Stimulated activated naive B cell treated with anti-CD40 and anti-IgM and Interleukin-4, amounts not matched to agents 10 μg/mL and 1 μg/mL and 100 μg/mL, for 72 hours (primary cell): ENCODE measurements at regions not wholly inside any gene's neighbourhood (a gene's known extent, or its start where the extent isn't known, plus 50 kb on each side); places are given as distances from the start of the nearest gene placed in this dataset.

Source experiments
- ATAC-seq, 2 donors: fragments of 150-1000 bp; cut with Tn5 transposase; replicated peaks; 2 replicates each; pipeline ENCODE4 v1.10.0; 2021; ENCODE audit warnings: moderate library complexity in 1 of 2
- DNase-seq: peaks from one replicate; pipeline ENCODE4 v3.0.0; 2021
- H3K27ac Mint-ChIP-seq: one replicate; pipeline ENCODE4 v1.8.0; 2022; ENCODE audit warnings: mild to moderate bottlenecking, mixed read lengths
- H3K27me3 Mint-ChIP-seq, 2 donors: one replicate each; pipeline ENCODE4 v1.8.0; 2022; ENCODE audit warnings: mixed read lengths in 2 of 2
- H3K36me3 Mint-ChIP-seq, 2 donors: one replicate each; pipeline ENCODE4 v1.8.0; 2022; ENCODE audit warnings: mixed read lengths in 2 of 2, mild to moderate bottlenecking in 1 of 2
- H3K4me1 Mint-ChIP-seq, 2 donors: one replicate each; pipeline ENCODE4 v1.8.0; 2022; ENCODE audit warnings: mixed read lengths in 2 of 2, mild to moderate bottlenecking in 1 of 2
- H3K4me3 Mint-ChIP-seq, 2 donors: one replicate each; pipeline ENCODE4 v1.8.0; 2022; ENCODE audit warnings: mild to moderate bottlenecking in 2 of 2, mixed read lengths in 2 of 2, moderate library complexity in 1 of 2
- H3K9me3 Mint-ChIP-seq, 2 donors: one replicate each; pipeline ENCODE4 v1.8.0; 2022; ENCODE audit warnings: mixed read lengths in 2 of 2, mild to moderate bottlenecking in 1 of 2

DNA sequence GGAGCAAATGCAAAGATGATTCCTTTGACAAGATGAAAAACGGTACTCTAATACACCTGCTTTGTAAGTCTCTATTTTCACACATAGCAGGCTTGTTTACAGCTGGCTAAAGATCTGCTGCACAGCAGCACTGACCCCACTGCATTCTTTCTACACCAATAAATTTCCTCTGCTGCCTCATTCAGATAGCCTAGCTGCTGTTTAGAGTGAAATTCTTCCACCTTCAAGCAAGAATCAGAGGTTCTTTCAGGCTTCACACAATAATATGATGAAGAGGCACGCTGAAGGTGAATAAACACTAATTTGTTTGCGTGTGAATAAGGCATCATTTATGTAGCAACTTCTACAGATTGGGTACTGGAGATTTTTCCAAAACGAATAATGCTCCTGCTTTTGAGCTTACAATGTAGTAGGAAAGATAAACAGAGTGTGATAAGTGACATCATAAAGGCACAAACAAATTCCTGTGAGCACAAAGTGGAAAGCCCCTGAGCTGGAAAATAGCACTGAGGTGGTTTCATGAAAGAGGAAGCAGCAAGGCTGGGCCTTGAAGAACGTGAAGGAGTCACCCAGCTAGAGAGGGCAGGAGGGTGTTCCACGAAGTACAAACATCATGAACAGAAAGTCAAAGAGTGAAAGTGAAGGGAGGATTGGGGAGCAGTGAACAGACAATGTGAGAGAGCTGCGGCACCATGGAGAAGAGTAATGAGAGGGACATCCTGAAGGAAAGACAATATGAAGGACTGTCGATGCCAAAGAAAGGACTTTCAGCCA, 543.4 kb downstream of the CD83 start:
- peak; percentile 72 for DNase-seq
- Mint-ChIP-seq H3K4me1 (peaks cover 24 to 31% of the 10 kb centered on the region in 2 donors), H3K4me3 (no peak overlapping the region)

DNA sequence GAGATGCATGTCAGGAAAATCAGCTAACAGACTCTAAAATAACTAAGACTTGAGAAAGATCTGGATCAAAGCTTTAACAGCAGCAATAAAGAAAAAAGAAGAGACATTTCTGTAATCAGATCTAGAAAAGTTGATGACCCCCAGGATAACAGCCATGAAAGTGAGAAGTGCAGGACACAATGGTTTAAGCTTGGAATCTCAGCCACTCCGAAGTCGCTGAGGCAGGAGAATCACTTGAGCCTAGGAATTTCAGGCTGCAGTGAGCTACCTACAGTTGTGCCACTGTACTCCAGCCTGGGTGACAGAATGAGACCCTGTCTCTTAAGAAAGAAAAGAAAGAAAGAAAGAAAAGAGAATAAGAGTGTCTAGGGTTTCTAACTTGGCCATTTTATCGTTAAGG, 544.1 kb downstream of the CD83 start:
- Mint-ChIP-seq H3K4me3 (no peak overlapping the region), H3K9me3 (no peaks in the 10 kb centered on the region), H3K27me3 (no peaks in the 10 kb centered on the region), H3K4me1 (peaks cover 31 to 35% of the 10 kb centered on the region in 2 donors), H3K36me3 (no peaks in the 10 kb centered on the region), H3K27ac (no peak overlapping the region)
- ATAC-seq, result no peak
- DNase-seq, result no peak

More for the DNA sequence above, 543.4 kb downstream of the CD83 start:
- Mint-ChIP-seq H3K27me3 (no peaks in the 10 kb centered on the region), H3K9me3 (no peaks in the 10 kb centered on the region), H3K36me3 (no peaks in the 10 kb centered on the region), H3K27ac (no peak overlapping the region)
- ATAC-seq, result peak; percentile 78 to 81

DNA sequence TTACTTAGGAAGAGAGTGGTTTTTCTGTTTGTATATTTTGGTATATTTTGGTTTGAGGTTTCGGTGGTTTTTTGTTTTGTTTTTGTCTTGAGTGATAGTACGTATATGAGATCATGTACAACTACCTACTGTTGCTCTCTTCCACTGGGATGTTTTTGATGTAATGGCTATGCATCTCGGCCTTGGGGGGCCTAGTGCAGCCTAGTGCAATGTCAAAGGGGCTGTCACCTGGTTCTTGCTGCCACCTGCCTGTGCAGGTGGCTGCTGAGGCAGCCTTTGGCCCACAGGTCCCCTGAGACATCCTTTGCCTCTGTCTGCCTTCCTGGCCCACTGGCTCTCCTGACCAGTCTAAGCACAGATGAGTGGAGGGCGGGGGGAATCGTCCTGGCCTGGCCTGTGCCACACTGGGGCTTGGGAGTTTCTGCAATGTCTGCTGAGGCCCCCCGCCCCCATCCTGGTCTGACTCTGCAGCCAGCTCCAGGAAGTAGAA, 546.6 kb downstream of the CD83 start:
- no peaks in the 10 kb centered on the region for H3K9me3 Mint-ChIP-seq
- H3K4me3 Mint-ChIP-seq, result peak overlapping the region; percentile 43 to 61

DNA sequence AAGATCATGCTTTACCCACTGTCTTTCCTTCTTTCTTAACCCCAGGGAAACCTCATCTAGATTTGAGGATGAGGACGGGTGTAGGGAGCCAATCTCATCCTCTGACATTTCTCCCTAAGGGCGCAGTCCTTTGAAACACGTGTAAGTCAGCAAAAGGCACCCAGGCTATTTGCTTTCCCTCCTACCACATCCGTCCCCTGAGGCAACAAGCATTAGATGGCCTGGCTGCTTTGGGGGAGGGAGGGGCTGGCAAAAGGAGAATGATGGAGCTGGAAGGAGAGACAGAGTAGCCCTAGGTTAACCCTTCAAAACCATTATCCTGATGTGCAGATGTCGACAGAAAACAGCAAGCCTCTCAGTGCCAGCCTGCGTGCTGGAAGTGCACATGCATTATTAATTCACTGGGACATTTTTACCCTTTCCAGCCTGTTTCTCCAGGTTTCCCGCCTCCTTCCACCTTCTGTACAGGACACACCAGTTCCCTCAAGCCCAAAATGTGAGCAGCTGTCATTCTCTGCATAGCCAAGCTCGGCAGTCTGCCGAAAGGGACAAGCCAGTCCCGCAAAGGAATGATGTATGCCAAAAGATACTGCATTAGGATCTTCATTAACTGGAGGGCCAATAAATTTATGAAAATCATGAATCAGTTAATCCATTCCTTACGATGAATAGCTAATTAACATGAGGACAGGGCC, 547.2 kb downstream of the CD83 start:
- ATAC-seq (no peak), DNase-seq (no peak)
- Mint-ChIP-seq H3K27me3 (no peaks in the 10 kb centered on the region), H3K4me3 (peak overlapping the region; percentile 43 to 61), H3K4me1 (peaks cover 19 to 35% of the 10 kb centered on the region in 2 donors), H3K27ac (peak overlapping the region; percentile 89), H3K36me3 (no peaks in the 10 kb centered on the region), H3K9me3 (no peaks in the 10 kb centered on the region)

More for the DNA sequence above, 546.6 kb downstream of the CD83 start:
- peaks cover 22 to 31% of the 10 kb centered on the region in 2 donors for H3K4me1 Mint-ChIP-seq
- H3K36me3 Mint-ChIP-seq, result no peaks in the 10 kb centered on the region
- peak overlapping the region; percentile 89 for H3K27ac Mint-ChIP-seq
- ATAC-seq (peak; percentile 36 to 50), DNase-seq (peak; percentile 28)
- H3K27me3 Mint-ChIP-seq, result no peaks in the 10 kb centered on the region

DNA sequence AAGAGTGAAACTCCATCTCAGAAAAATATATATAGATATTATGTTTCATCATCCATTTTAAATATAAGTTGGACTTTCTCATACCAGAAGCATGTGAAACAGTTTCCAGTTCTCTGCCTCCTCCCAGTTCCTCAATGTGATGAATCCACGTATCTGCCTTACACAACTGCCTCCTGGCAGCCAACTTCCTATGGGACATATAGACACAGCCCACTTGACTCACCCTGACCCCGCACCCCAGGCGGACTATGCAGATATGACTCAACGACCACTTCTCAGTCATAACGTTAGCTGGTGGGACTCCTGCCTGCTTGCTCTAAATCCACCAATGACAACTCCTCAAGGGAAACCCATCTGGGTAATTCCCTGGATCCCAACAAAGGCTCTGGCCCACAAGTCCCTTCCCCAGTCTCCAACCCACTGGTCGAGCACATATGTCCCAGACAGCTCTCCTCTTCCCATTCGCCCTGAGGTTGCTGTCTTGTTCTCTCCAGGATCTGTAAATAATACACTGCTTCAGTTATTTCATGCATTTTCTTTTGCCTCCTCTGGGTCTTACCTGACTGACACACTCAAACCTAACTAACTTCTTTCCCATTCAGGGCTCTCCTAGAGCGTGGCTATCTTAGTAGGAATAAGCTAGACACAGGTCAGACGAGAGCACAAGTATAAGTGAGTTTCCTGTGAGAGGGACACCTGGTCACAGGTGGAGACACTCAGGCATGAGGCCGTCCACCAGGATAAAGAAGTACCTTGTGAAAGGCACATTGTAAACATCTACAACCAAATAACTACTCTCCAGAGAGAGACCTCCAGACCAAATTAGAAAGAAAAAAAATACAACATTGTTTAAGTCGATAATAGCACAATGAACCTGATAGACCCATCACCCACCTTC, 548.5 kb downstream of the CD83 start:
- ATAC-seq (peak; percentile 81 to 88), DNase-seq (peak; percentile 70)
- Mint-ChIP-seq H3K4me1 (peaks cover 25 to 47% of the 10 kb centered on the region in 2 donors), H3K27me3 (no peaks in the 10 kb centered on the region), H3K4me3 (peak overlapping the region in 1 of 2 donors; percentile 4), H3K9me3 (peaks cover 0 to 2% of the 10 kb centered on the region in 2 donors), H3K36me3 (peaks cover 0 to 1% of the 10 kb centered on the region in 2 donors), H3K27ac (peak overlapping the region; percentile 62)

DNA sequence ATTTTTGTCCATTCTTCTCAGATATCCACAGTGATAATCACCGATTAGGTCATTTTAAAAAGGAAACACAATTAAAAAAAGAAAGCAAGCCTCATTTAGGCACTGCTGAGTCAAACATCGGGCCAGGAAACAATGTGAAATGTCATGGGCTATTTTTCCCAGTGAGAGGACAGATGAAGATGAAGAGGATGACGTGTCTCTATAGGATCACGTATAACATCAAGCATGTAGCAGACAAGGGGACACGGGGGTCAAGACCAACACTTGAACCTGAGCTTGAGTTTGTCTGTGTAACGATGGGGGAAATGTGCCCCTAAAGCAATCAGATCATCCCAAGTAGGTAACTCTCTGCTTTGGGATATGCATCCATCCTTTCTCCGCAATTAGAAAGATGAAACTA, 553.2 kb downstream of the CD83 start:
- H3K9me3 Mint-ChIP-seq, result peaks cover 0 to 2% of the 10 kb centered on the region in 2 donors
- DNase-seq (no peak), ATAC-seq (no peak)
- H3K36me3 Mint-ChIP-seq, result peaks cover 0 to 1% of the 10 kb centered on the region in 2 donors
- no peak overlapping the region for H3K27ac Mint-ChIP-seq
- H3K4me1 Mint-ChIP-seq, result peaks cover 29 to 67% of the 10 kb centered on the region in 2 donors
- no peak overlapping the region for H3K4me3 Mint-ChIP-seq
- H3K27me3 Mint-ChIP-seq, result no peaks in the 10 kb centered on the region

DNA sequence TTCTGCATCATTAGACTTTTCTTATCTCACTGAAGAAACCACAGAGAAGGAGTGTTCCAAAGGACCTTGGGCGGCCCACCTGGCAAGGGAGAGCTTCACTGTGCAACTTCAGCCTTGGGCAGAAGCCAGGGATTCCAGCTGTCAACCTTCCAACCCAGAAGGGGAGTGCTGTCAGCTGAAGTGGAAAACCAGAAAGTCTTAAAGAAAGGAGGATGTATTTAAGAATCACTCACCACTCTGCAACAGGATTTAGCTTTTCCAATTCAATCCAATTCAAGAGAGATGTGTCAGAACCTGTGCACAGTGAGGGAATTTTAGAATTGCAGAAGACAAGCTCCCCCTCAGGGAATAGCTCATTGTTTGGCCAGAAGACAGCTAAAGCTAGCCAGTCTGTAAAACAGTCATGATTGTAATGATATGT, 553.7 kb downstream of the CD83 start:
- no peak overlapping the region for H3K27ac Mint-ChIP-seq
- ATAC-seq (no peak), DNase-seq (no peak)
- H3K4me3 Mint-ChIP-seq, result no peak overlapping the region
- H3K27me3 Mint-ChIP-seq, result no peaks in the 10 kb centered on the region
- peaks cover 27 to 63% of the 10 kb centered on the region in 2 donors for H3K4me1 Mint-ChIP-seq
- peaks cover 0 to 1% of the 10 kb centered on the region in 2 donors for H3K36me3 Mint-ChIP-seq
- peaks cover 0 to 2% of the 10 kb centered on the region in 2 donors for H3K9me3 Mint-ChIP-seq

DNA sequence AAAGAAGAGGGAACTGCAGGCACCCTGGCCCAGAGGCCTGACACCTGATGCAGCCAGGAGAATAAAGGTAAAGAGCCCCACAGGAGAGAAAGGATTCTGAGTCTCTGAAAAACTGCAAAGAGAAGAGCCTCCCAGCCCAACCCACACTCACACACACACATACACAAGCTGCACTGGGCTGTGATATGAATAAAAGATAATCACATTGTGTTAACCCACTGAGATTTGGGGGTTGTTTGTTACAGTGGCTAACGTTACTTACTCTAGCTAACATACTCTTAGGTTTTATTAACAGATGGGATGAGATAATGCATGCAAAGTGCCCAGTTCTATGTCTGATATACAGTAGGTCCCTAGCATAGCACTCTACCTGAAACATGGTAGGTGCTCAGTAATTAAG, 554.4 kb downstream of the CD83 start:
- ATAC-seq (no peak), DNase-seq (no peak)
- H3K36me3 Mint-ChIP-seq, result peaks cover 0 to 1% of the 10 kb centered on the region in 2 donors
- H3K4me3 Mint-ChIP-seq, result no peak overlapping the region
- no peak overlapping the region for H3K27ac Mint-ChIP-seq
- H3K4me1 Mint-ChIP-seq, result peaks cover 24 to 58% of the 10 kb centered on the region in 2 donors
- no peaks in the 10 kb centered on the region for H3K27me3 Mint-ChIP-seq
- H3K9me3 Mint-ChIP-seq, result peaks cover 0 to 2% of the 10 kb centered on the region in 2 donors

DNA sequence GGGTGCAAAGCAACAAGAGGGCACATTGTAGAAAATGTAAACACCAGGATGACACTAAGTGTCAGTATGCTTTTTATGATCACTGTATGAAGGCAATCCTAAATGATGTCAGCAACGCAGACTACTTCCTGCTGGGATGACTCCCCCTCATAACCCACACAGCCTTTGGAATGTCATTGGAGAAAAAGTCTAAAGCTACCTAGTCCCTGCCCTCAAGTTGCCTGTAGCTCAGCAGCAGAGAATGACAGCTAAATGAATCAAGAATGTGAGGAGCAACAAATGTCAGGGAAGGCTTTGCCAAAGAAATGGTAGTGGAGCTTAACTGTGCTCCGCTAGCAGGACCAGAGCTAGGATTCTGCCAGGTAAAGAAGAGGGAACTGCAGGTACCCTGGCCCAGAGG, 555.6 kb downstream of the CD83 start:
- no peaks in the 10 kb centered on the region for H3K27me3 Mint-ChIP-seq
- H3K9me3 Mint-ChIP-seq, result peaks cover 0 to 2% of the 10 kb centered on the region in 2 donors
- H3K4me3 Mint-ChIP-seq, result no peak overlapping the region
- no peak for DNase-seq
- peaks cover 24 to 58% of the 10 kb centered on the region in 2 donors for H3K4me1 Mint-ChIP-seq
- no peak for ATAC-seq
- H3K36me3 Mint-ChIP-seq, result peaks cover 0 to 4% of the 10 kb centered on the region in 2 donors
- no peak overlapping the region for H3K27ac Mint-ChIP-seq

DNA sequence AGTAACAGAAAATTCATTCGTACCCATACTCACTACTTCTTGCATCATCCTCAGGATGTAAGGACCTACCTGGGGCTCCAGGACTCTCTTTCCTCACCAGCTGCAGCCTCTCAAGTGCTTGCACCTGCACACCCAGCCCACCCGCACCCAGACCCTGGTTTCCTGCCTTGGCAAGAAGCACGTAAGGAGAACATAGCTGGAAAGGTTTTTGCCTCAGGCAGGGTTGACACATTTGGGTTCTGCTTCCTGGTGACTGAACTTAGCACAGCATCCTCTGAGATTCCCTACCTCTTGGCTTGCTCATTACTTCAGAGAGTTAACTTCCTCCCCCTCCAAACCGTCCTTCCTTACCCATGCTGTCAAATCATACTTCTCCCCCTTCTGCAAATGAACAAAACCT, 556.9 kb downstream of the CD83 start:
- no peak overlapping the region for H3K4me3 Mint-ChIP-seq
- H3K4me1 Mint-ChIP-seq, result peaks cover 24 to 57% of the 10 kb centered on the region in 2 donors
- no peaks in the 10 kb centered on the region for H3K27me3 Mint-ChIP-seq
- H3K9me3 Mint-ChIP-seq, result peaks cover 0 to 2% of the 10 kb centered on the region in 2 donors
- ATAC-seq (no peak), DNase-seq (no peak)
- H3K27ac Mint-ChIP-seq, result no peak overlapping the region
- H3K36me3 Mint-ChIP-seq, result peaks cover 0 to 4% of the 10 kb centered on the region in 2 donors

DNA sequence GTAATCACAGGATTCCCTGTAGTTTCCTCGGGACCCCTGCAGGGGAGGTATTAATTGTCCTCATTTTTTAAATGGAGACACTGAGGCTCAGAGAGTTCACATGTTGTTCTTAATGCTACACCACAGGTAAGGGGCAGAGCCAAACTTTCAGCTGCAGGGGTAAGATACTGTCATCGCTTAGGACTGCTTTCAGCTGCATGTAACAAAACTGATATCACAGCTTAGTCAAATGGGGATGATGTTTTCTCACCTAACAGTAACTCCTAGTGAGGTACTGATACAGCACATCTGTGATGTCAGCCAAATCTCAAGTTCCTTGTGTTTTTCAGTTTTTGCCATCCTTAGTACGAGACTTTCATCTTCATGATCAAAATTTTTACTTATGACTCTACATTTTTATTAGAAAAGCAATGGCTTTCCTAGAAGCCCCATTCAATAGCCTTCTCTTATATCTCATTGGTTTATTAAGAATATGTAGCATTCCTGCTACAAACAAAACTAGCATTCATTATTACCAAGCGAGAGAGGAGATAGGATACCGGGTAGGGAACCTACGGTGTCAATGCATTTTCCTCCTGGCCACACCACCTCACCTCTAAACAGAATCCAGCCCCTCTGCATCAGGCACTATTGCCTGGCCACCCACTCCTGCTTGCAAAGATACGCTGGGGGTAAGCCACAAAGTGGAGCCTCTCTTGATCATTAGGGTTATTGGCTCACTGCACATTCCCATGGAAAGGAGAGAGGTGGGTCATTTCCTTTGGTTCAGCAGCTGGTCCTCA, 557.5 kb downstream of the CD83 start:
- no peak for DNase-seq
- Mint-ChIP-seq H3K27ac (no peak overlapping the region), H3K4me3 (no peak overlapping the region), H3K9me3 (peaks cover 0 to 1% of the 10 kb centered on the region in 2 donors), H3K27me3 (no peaks in the 10 kb centered on the region), H3K4me1 (peaks cover 24 to 51% of the 10 kb centered on the region in 2 donors), H3K36me3 (peaks cover 0 to 3% of the 10 kb centered on the region in 2 donors)
- no peak for ATAC-seq

DNA sequence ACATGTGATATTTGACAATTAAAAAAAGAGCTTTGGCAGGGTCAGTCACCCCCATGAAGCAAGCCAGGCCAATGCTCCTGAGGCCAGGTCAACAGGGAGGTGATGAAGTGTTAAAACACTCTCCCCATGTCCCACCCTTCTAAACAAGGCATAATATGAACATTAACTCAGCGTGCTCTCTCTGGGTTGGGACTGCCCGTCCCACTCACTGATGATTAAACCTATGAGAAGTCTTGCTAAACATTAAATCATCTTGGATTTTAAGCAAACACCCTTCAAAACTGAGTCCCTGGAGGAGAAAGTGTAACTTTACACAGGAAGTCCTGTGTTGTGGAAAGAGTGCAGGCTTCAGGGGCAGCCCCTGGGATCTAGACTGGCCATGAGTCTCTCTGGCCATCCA, 558.5 kb downstream of the CD83 start:
- peaks cover 18 to 42% of the 10 kb centered on the region in 2 donors for H3K4me1 Mint-ChIP-seq
- H3K27ac Mint-ChIP-seq, result no peak overlapping the region
- H3K36me3 Mint-ChIP-seq, result peaks cover 0 to 2% of the 10 kb centered on the region in 2 donors
- ATAC-seq (no peak), DNase-seq (no peak)
- no peaks in the 10 kb centered on the region for H3K27me3 Mint-ChIP-seq
- no peak overlapping the region for H3K4me3 Mint-ChIP-seq
- no peaks in the 10 kb centered on the region for H3K9me3 Mint-ChIP-seq

DNA sequence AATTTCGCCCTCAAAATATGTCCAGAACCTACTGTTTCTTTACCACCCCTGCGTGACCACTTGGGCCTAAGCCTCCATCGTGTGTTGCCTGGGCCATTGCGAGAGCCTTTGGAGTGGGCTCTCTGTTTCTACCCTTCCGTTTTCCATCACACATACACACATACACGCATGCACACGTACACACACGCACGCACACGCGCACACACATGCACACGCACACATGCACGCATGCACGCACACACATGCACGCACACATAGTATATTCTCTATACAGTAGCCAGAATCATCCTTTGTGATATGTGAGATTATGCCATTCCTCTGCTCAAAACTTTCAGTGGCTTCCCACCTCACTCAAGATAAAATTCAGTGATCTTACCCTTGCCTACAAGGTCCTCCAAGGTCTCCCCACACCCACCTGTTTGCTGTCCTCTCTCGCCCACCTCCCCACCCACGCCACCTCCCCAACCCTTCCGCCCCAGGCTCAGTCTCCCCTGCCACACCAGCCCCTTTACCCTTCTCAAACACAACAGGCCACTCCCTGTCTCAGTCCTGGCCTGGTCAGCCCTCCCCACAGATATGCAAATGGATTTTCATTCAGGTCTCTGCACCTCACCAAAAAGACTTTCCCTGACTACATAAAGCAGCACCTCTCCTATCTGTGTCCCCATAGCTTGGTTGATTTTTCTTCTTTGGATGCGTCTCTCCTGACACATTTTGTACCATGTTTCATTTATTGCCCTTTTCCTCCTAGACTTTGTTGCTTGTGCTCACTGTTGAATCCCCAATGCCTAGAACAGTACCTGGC, 559.6 kb downstream of the CD83 start:
- DNase-seq (no peak), ATAC-seq (no peak)
- Mint-ChIP-seq H3K27me3 (no peaks in the 10 kb centered on the region), H3K4me1 (peaks cover 19 to 36% of the 10 kb centered on the region in 2 donors), H3K27ac (no peak overlapping the region), H3K4me3 (no peak overlapping the region), H3K9me3 (no peaks in the 10 kb centered on the region), H3K36me3 (peaks cover 0 to 2% of the 10 kb centered on the region in 2 donors)
